ENCODE measurements at regions not wholly inside any gene's neighbourhood (a gene's known extent, or its start where the extent isn't known, plus 50 kb on each side); places are given as distances from the start of the nearest gene placed in this dataset.

DNA sequence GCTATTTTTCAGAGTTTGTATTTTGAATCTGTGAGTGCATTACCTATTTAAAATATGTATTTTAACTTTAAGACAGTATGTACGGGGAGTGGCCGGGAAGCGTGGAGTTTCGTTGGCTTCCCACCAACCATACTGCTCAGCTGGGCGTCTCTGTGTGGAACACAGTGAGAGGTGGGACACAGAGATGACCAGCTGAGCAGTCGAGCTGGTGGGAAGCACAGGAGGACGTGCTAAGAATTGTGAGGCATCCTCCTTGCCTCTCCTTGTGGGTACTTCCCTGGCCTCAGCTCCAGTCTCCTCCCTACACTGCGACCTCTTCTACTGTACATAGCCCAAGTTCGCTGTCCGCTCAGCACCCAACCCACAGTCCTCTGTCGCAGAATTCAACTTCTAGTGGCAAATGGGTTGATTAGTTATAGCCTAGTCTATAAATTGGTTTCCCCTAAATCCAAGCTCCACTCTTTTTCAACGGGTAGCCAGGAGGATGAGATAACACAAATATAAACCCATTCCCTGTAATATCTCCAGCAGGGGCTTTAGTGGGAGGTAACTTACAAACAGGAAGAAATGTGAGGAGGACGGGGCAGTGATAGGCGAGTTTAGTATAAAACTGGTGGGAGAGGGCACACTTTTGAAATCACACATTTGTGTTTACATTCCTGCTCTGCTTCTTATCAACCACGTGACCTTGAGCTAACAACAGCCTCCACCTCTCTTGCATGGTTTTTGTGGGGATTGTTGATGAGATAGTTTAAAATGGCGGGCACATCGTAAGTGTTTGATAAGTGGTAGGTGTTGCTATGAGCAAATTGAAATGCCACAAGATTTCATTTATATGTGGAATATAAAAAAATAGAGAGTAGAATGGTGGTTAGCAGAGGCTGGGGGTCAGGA lies 211.9 kb upstream of the HS3ST3A1 start:
- TF ChIP-seq Cebpa-rat (IDR thresholded peaks at IDR 0.05) = no peak
- Histone ChIP-seq H3K4me1 (no peaks in the 10 kb centered on the region), H3K4me3 (no peak overlapping the region)

DNA sequence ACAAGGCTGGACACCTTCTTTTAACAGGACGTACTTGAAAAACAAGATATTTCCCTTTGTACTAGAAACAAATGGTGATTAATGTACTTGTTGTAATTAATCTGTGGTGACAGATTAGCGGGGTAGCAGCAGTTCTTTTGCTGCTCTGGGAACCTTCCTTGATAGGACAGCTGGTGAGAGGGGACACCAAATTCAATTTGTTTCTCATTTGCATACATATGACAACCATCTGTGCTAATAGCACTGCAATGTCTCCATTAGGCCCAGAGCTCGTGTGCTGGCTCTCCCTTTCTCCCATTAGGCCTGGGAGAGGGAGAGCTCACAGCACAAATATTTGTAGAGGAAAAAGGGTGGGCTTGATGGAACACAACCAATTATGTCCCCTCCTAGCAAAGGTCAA lies 221.0 kb upstream of the HS3ST3A1 start:
- Histone ChIP-seq H3K4me2 (no peak overlapping the region), H3K4me1 (no peaks in the 10 kb centered on the region), H3K27ac (no peak overlapping the region), H3K9me3 (replicated peaks in 1 of 11) (peaks cover 0 to 6% (median 0%) of the 10 kb centered on the region in 11 experiments; a peak in 1 of 22 replicates), H3K36me3 (peaks cover 0 to 28% (median 0%) of the 10 kb centered on the region in 11 experiments; a peak in 4 of 22 replicates), H3K9ac (no peak overlapping the region), H3K4me3 (no peak overlapping the region), H4K20me1 (no peaks in the 10 kb centered on the region), H3K27me3 (no peaks in the 10 kb centered on the region)
- TF ChIP-seq Cebpa-rat (IDR thresholded peaks at IDR 0.05) = no peak

More for the DNA sequence above, 211.9 kb upstream of the HS3ST3A1 start:
- Histone ChIP-seq H3K27ac (no peak overlapping the region), H3K36me3 (peaks cover 0 to 7% (median 0%) of the 10 kb centered on the region in 11 experiments; a peak in 3 of 22 replicates), H3K9me3 (replicated peaks in 1 of 11) (peaks cover 0 to 14% (median 9%) of the 10 kb centered on the region in 11 experiments; a peak in 10 of 22 replicates), H3K9ac (no peak overlapping the region), H4K20me1 (no peaks in the 10 kb centered on the region), H3K4me2 (no peak overlapping the region), H3K27me3 (no peaks in the 10 kb centered on the region)

DNA sequence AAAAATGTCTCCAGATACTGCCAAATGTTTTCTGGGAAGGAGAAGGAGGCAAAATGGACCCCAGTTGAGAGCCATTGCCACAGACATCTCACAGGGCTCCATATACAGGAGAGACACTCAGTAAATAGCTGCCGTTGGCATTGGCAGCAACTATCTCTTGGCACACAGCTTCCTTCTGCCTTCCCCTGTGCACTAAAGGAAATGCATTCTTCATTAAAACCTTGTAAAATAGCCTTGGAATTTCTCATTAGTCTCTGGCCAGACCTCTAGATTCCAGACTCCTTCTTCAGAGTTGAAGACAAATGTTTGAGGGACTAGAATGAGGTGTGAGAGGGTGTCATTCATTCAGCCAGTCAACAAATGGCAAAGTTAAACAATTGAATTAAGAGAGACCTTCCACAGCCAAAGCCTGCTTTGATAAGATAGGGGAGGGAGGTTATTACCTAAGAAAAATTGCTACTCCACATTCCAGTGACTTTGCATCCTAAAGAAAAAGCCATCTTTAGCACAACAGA lies 223.9 kb upstream of the HS3ST3A1 start:
- peaks cover 0 to 6% (median 0%) of the 10 kb centered on the region in 11 experiments; a peak in 1 of 22 replicates for H3K9me3 ChIP-seq (replicated peaks in 1 of 11)
- no peak overlapping the region for H3K4me3 ChIP-seq
- H3K27ac ChIP-seq = no peak overlapping the region
- H4K20me1 ChIP-seq = no peaks in the 10 kb centered on the region
- H3K9ac ChIP-seq = no peak overlapping the region
- peaks cover 0 to 31% (median 0%) of the 10 kb centered on the region in 11 experiments; a peak in 4 of 22 replicates for H3K36me3 ChIP-seq
- H3K27me3 ChIP-seq = no peaks in the 10 kb centered on the region
- TF ChIP-seq Cebpa-rat (IDR thresholded peaks at IDR 0.05) = no peak
- H3K4me2 ChIP-seq = no peak overlapping the region
- H3K4me1 ChIP-seq = no peaks in the 10 kb centered on the region

GRCh38 chr17:13827118-13827517 lies 225.4 kb upstream of the HS3ST3A1 start:
- Histone ChIP-seq H3K27ac (no peak overlapping the region), H3K4me3 (no peak overlapping the region), H3K4me2 (no peak overlapping the region), H3K9me3 (replicated peaks in 1 of 11) (peaks cover 0 to 11% (median 0%) of the 10 kb centered on the region in 11 experiments; a peak in 2 of 22 replicates), H3K36me3 (peaks cover 0 to 27% (median 0%) of the 10 kb centered on the region in 11 experiments; a peak in 4 of 22 replicates), H3K9ac (no peak overlapping the region), H3K4me1 (no peaks in the 10 kb centered on the region), H4K20me1 (no peaks in the 10 kb centered on the region), H3K27me3 (no peaks in the 10 kb centered on the region)
- TF ChIP-seq Cebpa-rat (IDR thresholded peaks at IDR 0.05) = no peak

DNA sequence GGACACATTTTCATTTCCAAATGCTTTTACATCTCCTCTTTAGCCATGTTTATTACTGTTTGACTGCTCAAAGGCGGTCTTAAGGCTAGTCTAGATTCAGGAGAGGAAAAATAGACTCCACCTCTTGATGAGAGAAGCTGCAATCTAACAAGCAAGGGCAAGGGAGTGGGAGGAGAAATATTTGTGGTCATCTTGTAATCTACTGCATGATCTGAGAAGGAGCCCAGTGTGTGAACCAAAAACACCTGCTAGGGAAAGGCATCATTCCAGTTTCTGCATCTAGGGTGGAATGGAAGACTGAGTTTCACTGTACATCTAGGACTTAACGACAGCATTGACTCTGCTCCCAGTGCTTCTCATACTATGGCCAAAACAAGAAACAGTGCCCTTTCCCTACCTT lies 232.2 kb upstream of the HS3ST3A1 start:
- Histone ChIP-seq H3K4me2 (no peak overlapping the region), H3K36me3 (peaks cover 0 to 14% (median 0%) of the 10 kb centered on the region in 11 experiments; a peak in 2 of 22 replicates), H4K20me1 (no peaks in the 10 kb centered on the region), H3K27ac (no peak overlapping the region), H3K9ac (no peak overlapping the region), H3K27me3 (no peaks in the 10 kb centered on the region), H3K4me3 (no peak overlapping the region), H3K9me3 (replicated peaks in 1 of 11) (peaks cover 0 to 6% (median 0%) of the 10 kb centered on the region in 11 experiments; a peak in 1 of 22 replicates), H3K4me1 (no peaks in the 10 kb centered on the region)
- no peak for TF ChIP-seq Cebpa-rat (IDR thresholded peaks at IDR 0.05)

DNA sequence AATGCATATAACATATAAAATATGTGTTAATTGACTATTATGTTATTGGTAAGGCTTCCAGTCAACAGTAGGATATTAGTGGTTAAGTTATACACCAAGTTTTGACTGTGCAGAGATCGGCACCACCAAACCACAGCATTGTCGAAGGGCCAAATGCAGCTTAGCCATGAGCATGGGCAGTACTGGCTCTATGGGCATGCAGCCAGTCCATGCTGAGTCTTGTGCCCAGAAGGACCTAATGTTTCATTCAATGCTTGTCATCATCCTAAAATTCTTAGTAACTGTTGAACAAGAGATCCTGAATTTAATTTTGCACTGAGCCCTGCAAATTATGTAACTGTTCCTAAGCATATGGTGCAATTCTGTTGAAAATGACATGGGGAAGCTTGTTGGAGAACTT lies 233.4 kb upstream of the HS3ST3A1 start:
- Histone ChIP-seq H3K4me1 (no peaks in the 10 kb centered on the region), H3K36me3 (peaks cover 0 to 14% (median 0%) of the 10 kb centered on the region in 11 experiments; a peak in 2 of 22 replicates), H3K9ac (no peak overlapping the region), H3K4me2 (no peak overlapping the region), H3K27ac (no peak overlapping the region), H3K4me3 (no peak overlapping the region), H3K9me3 (replicated peaks in 1 of 11) (peaks cover 0 to 6% (median 0%) of the 10 kb centered on the region in 11 experiments; a peak in 1 of 22 replicates), H4K20me1 (no peaks in the 10 kb centered on the region), H3K27me3 (no peaks in the 10 kb centered on the region)
- no peak for TF ChIP-seq Cebpa-rat (IDR thresholded peaks at IDR 0.05)

- Histone ChIP-seq H3K4me3 (no peak overlapping the region), H3K36me3 (peaks cover 0 to 7% (median 0%) of the 10 kb centered on the region in 11 experiments; a peak in 3 of 22 replicates), H3K27ac (no peak overlapping the region), H3K4me1 (no peaks in the 10 kb centered on the region), H4K20me1 (no peaks in the 10 kb centered on the region), H3K4me2 (no peak overlapping the region), H3K9me3 (replicated peaks in 1 of 11) (no peaks in the 10 kb centered on the region), H3K27me3 (no peaks in the 10 kb centered on the region), H3K9ac (no peak overlapping the region)
- no peak for TF ChIP-seq Cebpa-rat (IDR thresholded peaks at IDR 0.05)
Observed at GRCh38 chr17:13837417-13837816, 231.9 kb upstream of the COX10 start.

GRCh38 chr17:13840254-13840653 lies 229.1 kb upstream of the COX10 start:
- TF ChIP-seq Cebpa-rat (IDR thresholded peaks at IDR 0.05) = no peak
- H3K9me3 ChIP-seq (replicated peaks in 1 of 11) = no peaks in the 10 kb centered on the region
- H4K20me1 ChIP-seq = no peaks in the 10 kb centered on the region
- H3K27me3 ChIP-seq = no peaks in the 10 kb centered on the region
- H3K4me1 ChIP-seq = no peaks in the 10 kb centered on the region
- no peaks in the 10 kb centered on the region; a peak in 2 of 22 replicates for H3K36me3 ChIP-seq
- H3K27ac ChIP-seq = no peak overlapping the region
- no peak overlapping the region for H3K4me3 ChIP-seq
- H3K9ac ChIP-seq = no peak overlapping the region
- no peak overlapping the region for H3K4me2 ChIP-seq

DNA sequence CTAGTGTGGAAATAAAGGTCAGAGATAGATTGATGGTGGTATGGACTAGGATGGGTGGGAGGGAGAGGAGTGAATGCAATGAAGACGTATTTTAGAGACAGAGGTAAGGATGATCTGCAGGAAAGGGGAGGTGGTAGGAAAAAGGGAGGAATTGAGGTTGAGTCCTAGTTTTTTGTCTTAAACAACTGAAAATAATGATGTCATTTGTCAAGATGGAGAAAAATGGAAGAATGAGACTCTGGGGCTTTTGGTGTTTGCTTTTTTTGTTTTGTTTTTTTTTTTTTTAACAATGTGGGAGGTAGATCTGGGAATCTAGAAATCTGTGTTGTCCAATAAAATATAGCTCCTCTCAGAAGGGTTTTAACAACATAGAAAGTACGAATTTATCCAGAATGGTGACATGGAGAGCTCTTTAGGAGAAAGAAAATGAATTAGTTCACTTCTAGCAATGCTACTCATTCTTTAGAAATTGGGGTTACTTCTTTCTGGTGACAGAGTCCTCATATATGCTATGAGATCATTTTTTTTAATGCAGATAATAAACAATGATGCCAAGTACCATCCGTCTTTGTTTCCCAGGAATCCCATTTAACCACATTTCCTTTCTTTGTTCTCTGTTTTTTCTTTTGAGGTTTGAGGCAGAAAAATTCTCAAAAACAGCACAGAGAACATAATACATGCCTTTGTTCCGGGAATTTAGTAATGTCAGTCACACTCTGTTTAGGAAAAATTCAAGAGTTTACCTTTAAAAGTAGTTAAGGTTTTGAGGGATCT lies 225.3 kb upstream of the COX10 start:
- no peaks in the 10 kb centered on the region for H3K27me3 ChIP-seq
- no peak for TF ChIP-seq Cebpa-rat (IDR thresholded peaks at IDR 0.05)
- no peak overlapping the region for H3K4me2 ChIP-seq
- H3K9me3 ChIP-seq (replicated peaks in 1 of 11) = peaks cover 0 to 8% (median 0%) of the 10 kb centered on the region in 11 experiments; a peak in 4 of 22 replicates
- H3K4me1 ChIP-seq = no peaks in the 10 kb centered on the region
- no peaks in the 10 kb centered on the region; a peak in 1 of 22 replicates for H3K36me3 ChIP-seq
- H3K27ac ChIP-seq = no peak overlapping the region
- H4K20me1 ChIP-seq = no peaks in the 10 kb centered on the region
- H3K4me3 ChIP-seq = no peak overlapping the region
- no peak overlapping the region for H3K9ac ChIP-seq
